ENCODE measurements at regions not wholly inside any gene's neighbourhood (a gene's known extent, or its start where the extent isn't known, plus 50 kb on each side); places are given as distances from the start of the nearest gene placed in this dataset.

GRCh38 chr2:189231719-189232323, 52.3 kb upstream of the COL5A2 start:
- H3K4me1 ChIP-seq (ENCODE audit: control insufficient read depth, low read length), result no peaks in the 10 kb centered on the region
- no peaks in the 10 kb centered on the region for H3F3A ChIP-seq (ENCODE audit: control insufficient read depth, insufficient read depth)
- H3K27ac ChIP-seq (ENCODE audit: low read depth, low read length), result no peak overlapping the region
- no peaks in the 10 kb centered on the region for H3K9me3 ChIP-seq (ENCODE audit: control insufficient read depth, insufficient read depth, low read length)
- H3K79me2 ChIP-seq (ENCODE audit: control insufficient read depth, low read length), result no peaks in the 10 kb centered on the region
- no peaks in the 10 kb centered on the region for H4K20me1 ChIP-seq (ENCODE audit: control insufficient read depth, insufficient read depth, low read depth, low read length)
- H3K4me2 ChIP-seq (ENCODE audit: low read length), result no peak overlapping the region
- TF ChIP-seq CTCF (IDR thresholded peaks at IDR 0.05; ENCODE audit: low read depth, low read length, poor library complexity, severe bottlenecking) (no peak), EZH2phosphoT487 (IDR thresholded peaks at IDR 0.05; ENCODE audit: borderline replicate concordance, low read length) (no peak)
- H3K4me3 ChIP-seq (ENCODE audit: low read length), result no peak overlapping the region
- no peaks in the 10 kb centered on the region for H3K27me3 ChIP-seq (ENCODE audit: control insufficient read depth, low read length)
- H3K36me3 ChIP-seq (ENCODE audit: control insufficient read depth, low read length), result no peaks in the 10 kb centered on the region
- H3K9me2 ChIP-seq (replicated peaks; ENCODE audit: control insufficient read depth, low read length), result no peaks in the 10 kb centered on the region

- no peaks in the 10 kb centered on the region for H3K4me1 ChIP-seq (ENCODE audit: control insufficient read depth, low read length)
- no peaks in the 10 kb centered on the region for H3K79me2 ChIP-seq (ENCODE audit: control insufficient read depth, low read length)
- H3K4me3 ChIP-seq (ENCODE audit: low read length), result no peak overlapping the region
- TF ChIP-seq EZH2phosphoT487 (IDR thresholded peaks at IDR 0.05; ENCODE audit: borderline replicate concordance, low read length) (no peak), CTCF (IDR thresholded peaks at IDR 0.05; ENCODE audit: low read depth, low read length, poor library complexity, severe bottlenecking) (no peak)
- no peak overlapping the region for H3K27ac ChIP-seq (ENCODE audit: low read depth, low read length)
- H4K20me1 ChIP-seq (ENCODE audit: control insufficient read depth, insufficient read depth, low read depth, low read length), result no peaks in the 10 kb centered on the region
- no peaks in the 10 kb centered on the region for H3K9me2 ChIP-seq (replicated peaks; ENCODE audit: control insufficient read depth, low read length)
- no peaks in the 10 kb centered on the region for H3K36me3 ChIP-seq (ENCODE audit: control insufficient read depth, low read length)
- H3K4me2 ChIP-seq (ENCODE audit: low read length), result no peak overlapping the region
- no peaks in the 10 kb centered on the region for H3K9me3 ChIP-seq (ENCODE audit: control insufficient read depth, insufficient read depth, low read length)
- no peaks in the 10 kb centered on the region for H3K27me3 ChIP-seq (ENCODE audit: control insufficient read depth, low read length)
- H3F3A ChIP-seq (ENCODE audit: control insufficient read depth, insufficient read depth), result no peaks in the 10 kb centered on the region
Observed at GRCh38 chr2:189232759-189233406, 53.3 kb upstream of the COL5A2 start.

GRCh38 chr2:189233527-189233926, 54.0 kb upstream of the COL5A2 start:
- Histone ChIP-seq H3K4me2 (ENCODE audit: low read length) (no peak overlapping the region), H3K27ac (ENCODE audit: low read depth, low read length) (no peak overlapping the region), H3K4me3 (ENCODE audit: low read length) (no peak overlapping the region), H3K36me3 (ENCODE audit: control insufficient read depth, low read length) (no peaks in the 10 kb centered on the region), H3K9me3 (ENCODE audit: control insufficient read depth, insufficient read depth, low read length) (no peaks in the 10 kb centered on the region), H3K79me2 (ENCODE audit: control insufficient read depth, low read length) (no peaks in the 10 kb centered on the region), H3K27me3 (ENCODE audit: control insufficient read depth, low read length) (no peaks in the 10 kb centered on the region), H4K20me1 (ENCODE audit: control insufficient read depth, insufficient read depth, low read depth, low read length) (no peaks in the 10 kb centered on the region), H3K9me2 (replicated peaks; ENCODE audit: control insufficient read depth, low read length) (no peaks in the 10 kb centered on the region), H3F3A (ENCODE audit: control insufficient read depth, insufficient read depth) (no peaks in the 10 kb centered on the region), H3K4me1 (ENCODE audit: control insufficient read depth, low read length) (no peaks in the 10 kb centered on the region)
- TF ChIP-seq EZH2phosphoT487 (IDR thresholded peaks at IDR 0.05; ENCODE audit: borderline replicate concordance, low read length) (no peak), CTCF (IDR thresholded peaks at IDR 0.05; ENCODE audit: low read depth, low read length, poor library complexity, severe bottlenecking) (no peak)

Data from DOHH2 (cell line).